ENCODE measurements at regions not wholly inside any gene's neighbourhood (a gene's known extent, or its start where the extent isn't known, plus 50 kb on each side); places are given as distances from the start of the nearest gene placed in this dataset.
"Not testable (repeated sequence)": the region's sequence is repeated elsewhere in the genome, so short reads cannot be mapped to it uniquely, and the experiment has no call there.

- H3K9me3 Mint-ChIP-seq: peaks cover 45% of the 10 kb centered on the region
- H3K36me3 Mint-ChIP-seq (ENCODE audit: low read depth): no peaks in the 10 kb centered on the region
- no peak overlapping the region for H3K27ac Mint-ChIP-seq
- intact Hi-C loops (cut with micrococcal nuclease): no loop called here
- no peaks in the 10 kb centered on the region for H3K27me3 Mint-ChIP-seq (ENCODE audit: insufficient read depth)
- no peaks in the 10 kb centered on the region for H3K4me1 Mint-ChIP-seq (ENCODE audit: low read depth)
- no peak overlapping the region for H3K4me3 Mint-ChIP-seq
- no peak for DNase-seq (ENCODE audit: low spot score)
These were observed 221.1 kb downstream of the OR4A5 start for GRCh38 chr11:54927704-54928103.

- H3K27me3 Mint-ChIP-seq (ENCODE audit: insufficient read depth): no peaks in the 10 kb centered on the region
- H3K4me3 Mint-ChIP-seq: no peak overlapping the region
- peaks cover 49% of the 10 kb centered on the region for H3K9me3 Mint-ChIP-seq
- no peaks in the 10 kb centered on the region for H3K4me1 Mint-ChIP-seq (ENCODE audit: low read depth)
- H3K27ac Mint-ChIP-seq: no peak overlapping the region
- no peaks in the 10 kb centered on the region for H3K36me3 Mint-ChIP-seq (ENCODE audit: low read depth)
- intact Hi-C loops (cut with micrococcal nuclease): no loop called here
- no peak for DNase-seq (ENCODE audit: low spot score)
These were observed 224.3 kb downstream of the OR4A5 start for GRCh38 chr11:54930930-54931329.

GRCh38 chr11:54944211-54944610, 237.6 kb downstream of the OR4A5 start:
- Mint-ChIP-seq H3K36me3 (ENCODE audit: low read depth) (no peaks in the 10 kb centered on the region), H3K4me3 (no peak overlapping the region), H3K9me3 (peaks cover 34% of the 10 kb centered on the region), H3K27ac (no peak overlapping the region), H3K27me3 (ENCODE audit: insufficient read depth) (no peaks in the 10 kb centered on the region), H3K4me1 (ENCODE audit: low read depth) (no peaks in the 10 kb centered on the region)
- intact Hi-C loops (cut with micrococcal nuclease): no loop called here
- DNase-seq (ENCODE audit: low spot score): no peak

- DNase-seq (ENCODE audit: low spot score): no peak
- intact Hi-C loops (cut with micrococcal nuclease): no loop called here
- H3K27me3 Mint-ChIP-seq (ENCODE audit: insufficient read depth): no peaks in the 10 kb centered on the region
- H3K36me3 Mint-ChIP-seq (ENCODE audit: low read depth): no peaks in the 10 kb centered on the region
- H3K27ac Mint-ChIP-seq: no peak overlapping the region
- peaks cover 30% of the 10 kb centered on the region for H3K9me3 Mint-ChIP-seq
- H3K4me3 Mint-ChIP-seq: no peak overlapping the region
- no peaks in the 10 kb centered on the region for H3K4me1 Mint-ChIP-seq (ENCODE audit: low read depth)
These were observed 239.8 kb downstream of the OR4A5 start for GRCh38 chr11:54946424-54946823.

- H3K4me1 Mint-ChIP-seq (ENCODE audit: low read depth); intact Hi-C loops (cut with micrococcal nuclease); DNase-seq (ENCODE audit: low spot score); H3K36me3 Mint-ChIP-seq (ENCODE audit: low read depth); H3K27me3 Mint-ChIP-seq (ENCODE audit: insufficient read depth); H3K27ac Mint-ChIP-seq; H3K4me3 Mint-ChIP-seq: not testable (repeated sequence)
- peaks cover 28% of the 10 kb centered on the region for H3K9me3 Mint-ChIP-seq
These were observed 240.5 kb downstream of the OR4A5 start for GRCh38 chr11:54947175-54947574.

GRCh38 chr11:54979375-54979774, 272.7 kb downstream of the OR4A5 start:
- Mint-ChIP-seq H3K36me3 (ENCODE audit: low read depth) (no peaks in the 10 kb centered on the region), H3K27me3 (ENCODE audit: insufficient read depth) (no peaks in the 10 kb centered on the region), H3K4me1 (ENCODE audit: low read depth) (no peaks in the 10 kb centered on the region), H3K4me3 (no peak overlapping the region), H3K9me3 (peaks cover 36% of the 10 kb centered on the region), H3K27ac (no peak overlapping the region)
- no peak for DNase-seq (ENCODE audit: low spot score)
- intact Hi-C loops (cut with micrococcal nuclease): no loop called here

- no peak overlapping the region for H3K4me3 Mint-ChIP-seq
- peaks cover 47% of the 10 kb centered on the region for H3K9me3 Mint-ChIP-seq
- intact Hi-C loops (cut with micrococcal nuclease): no loop called here
- no peaks in the 10 kb centered on the region for H3K36me3 Mint-ChIP-seq (ENCODE audit: low read depth)
- H3K27ac Mint-ChIP-seq: no peak overlapping the region
- no peak for DNase-seq (ENCODE audit: low spot score)
- H3K27me3 Mint-ChIP-seq (ENCODE audit: insufficient read depth): no peaks in the 10 kb centered on the region
- H3K4me1 Mint-ChIP-seq (ENCODE audit: low read depth): no peaks in the 10 kb centered on the region
These were observed 276.2 kb upstream of the TRIM48 start for GRCh38 chr11:54985731-54986130.

- H3K36me3 Mint-ChIP-seq (ENCODE audit: low read depth); H3K27me3 Mint-ChIP-seq (ENCODE audit: insufficient read depth); H3K27ac Mint-ChIP-seq; DNase-seq (ENCODE audit: low spot score); H3K4me1 Mint-ChIP-seq (ENCODE audit: low read depth); intact Hi-C loops (cut with micrococcal nuclease); H3K4me3 Mint-ChIP-seq: not testable (repeated sequence)
- peaks cover 32% of the 10 kb centered on the region for H3K9me3 Mint-ChIP-seq
These were observed 233.1 kb upstream of the TRIM48 start for GRCh38 chr11:55028837-55029236.

- Mint-ChIP-seq H3K4me1 (ENCODE audit: low read depth) (no peaks in the 10 kb centered on the region), H3K36me3 (ENCODE audit: low read depth) (no peaks in the 10 kb centered on the region), H3K27me3 (ENCODE audit: insufficient read depth) (no peaks in the 10 kb centered on the region), H3K4me3 (no peak overlapping the region), H3K9me3 (peaks cover 26% of the 10 kb centered on the region), H3K27ac (no peak overlapping the region)
- no peak for DNase-seq (ENCODE audit: low spot score)
- intact Hi-C loops (cut with micrococcal nuclease): no loop called here
These were observed 207.2 kb upstream of the TRIM48 start for GRCh38 chr11:55054723-55055122.

GRCh38 chr11:55084588-55084987, 177.4 kb upstream of the TRIM48 start:
- H3K27me3 Mint-ChIP-seq (ENCODE audit: insufficient read depth); DNase-seq (ENCODE audit: low spot score); H3K4me1 Mint-ChIP-seq (ENCODE audit: low read depth); intact Hi-C loops (cut with micrococcal nuclease); H3K4me3 Mint-ChIP-seq; H3K27ac Mint-ChIP-seq; H3K36me3 Mint-ChIP-seq (ENCODE audit: low read depth): not testable (repeated sequence)
- peaks cover 72% of the 10 kb centered on the region for H3K9me3 Mint-ChIP-seq

GRCh38 chr11:55106391-55106790, 155.6 kb upstream of the TRIM48 start:
- H3K9me3 Mint-ChIP-seq: peaks cover 32% of the 10 kb centered on the region
- H3K27ac Mint-ChIP-seq: no peak overlapping the region
- no peaks in the 10 kb centered on the region for H3K27me3 Mint-ChIP-seq (ENCODE audit: insufficient read depth)

More at GRCh38 chr11:55106391-55106790, 155.6 kb upstream of the TRIM48 start:
- DNase-seq (ENCODE audit: low spot score): no peak
- Mint-ChIP-seq H3K4me1 (ENCODE audit: low read depth) (no peaks in the 10 kb centered on the region), H3K4me3 (no peak overlapping the region), H3K36me3 (ENCODE audit: low read depth) (no peaks in the 10 kb centered on the region)
- intact Hi-C loops (cut with micrococcal nuclease): no loop called here

All from activated T-helper 1 cell treated with anti-CD3 and anti-CD28 coated beads, Interleukin-12 subunit alpha, Interleukin-12 subunit beta, Interleukin-2, Interleukin-4 antibody, amounts not matched to agents 30 ng/mL and 10 ng/mL and 1 ng/mL, durations not matched to agents 14 hours and 24 hours and 36 hours (primary cell).